ENCODE measurements at regions not wholly inside any gene's neighbourhood (a gene's known extent, or its start where the extent isn't known, plus 50 kb on each side); places are given as distances from the start of the nearest gene placed in this dataset.

- no peak for DNase-seq
These were observed 377.1 kb upstream of the HS3ST1 start for GRCh38 chr4:11805842-11806241.

GRCh38 chr4:11801466-11802446, 373.1 kb upstream of the HS3ST1 start:
- DNase-seq, result no peak

- DNase-seq, result no peak
These were observed 370.5 kb upstream of the HS3ST1 start for GRCh38 chr4:11799196-11799595.

GRCh38 chr4:11791797-11792196, 363.1 kb upstream of the HS3ST1 start:
- no peak for DNase-seq

GRCh38 chr4:11790230-11790629, 361.5 kb upstream of the HS3ST1 start:
- DNase-seq, result no peak

- no peak for DNase-seq
These were observed 354.9 kb upstream of the HS3ST1 start for GRCh38 chr4:11783588-11783987.

- DNase-seq, result no peak
These were observed 354.2 kb upstream of the HS3ST1 start for GRCh38 chr4:11782859-11783258.

GRCh38 chr4:11777447-11777846, 348.8 kb upstream of the HS3ST1 start:
- DNase-seq, result no peak

- DNase-seq, result no peak
These were observed 345.7 kb upstream of the HS3ST1 start for GRCh38 chr4:11774346-11774745.

- no peak for DNase-seq
These were observed 345.1 kb upstream of the HS3ST1 start for GRCh38 chr4:11773798-11774197.

- no peak for DNase-seq
These were observed 340.7 kb upstream of the HS3ST1 start for GRCh38 chr4:11769434-11769833.

GRCh38 chr4:11768251-11768972, 339.7 kb upstream of the HS3ST1 start:
- DNase-seq, result no peak

- DNase-seq, result no peak
These were observed 337.3 kb upstream of the HS3ST1 start for GRCh38 chr4:11765849-11766453.

- DNase-seq, result no peak
These were observed 319.6 kb upstream of the HS3ST1 start for GRCh38 chr4:11748164-11748872.

GRCh38 chr4:11746734-11747133, 318.0 kb upstream of the HS3ST1 start:
- no peak for DNase-seq

- no peak for DNase-seq
These were observed 315.3 kb upstream of the HS3ST1 start for GRCh38 chr4:11743976-11744375.

GRCh38 chr4:11743236-11743635, 314.5 kb upstream of the HS3ST1 start:
- no peak for DNase-seq

GRCh38 chr4:11741190-11741652, 312.5 kb upstream of the HS3ST1 start:
- no peak for DNase-seq

GRCh38 chr4:11739992-11740391, 311.3 kb upstream of the HS3ST1 start:
- DNase-seq, result no peak

- no peak for DNase-seq
These were observed 308.3 kb upstream of the HS3ST1 start for GRCh38 chr4:11736978-11737377.

GRCh38 chr4:11735651-11736050, 307.0 kb upstream of the HS3ST1 start:
- no peak for DNase-seq

GRCh38 chr4:11732155-11732554, 303.5 kb upstream of the HS3ST1 start:
- DNase-seq, result no peak

GRCh38 chr4:11730545-11730944, 301.9 kb upstream of the HS3ST1 start:
- no peak for DNase-seq
